ENCODE measurements at regions not wholly inside any gene's neighbourhood (a gene's known extent, or its start where the extent isn't known, plus 50 kb on each side); places are given as distances from the start of the nearest gene placed in this dataset.

GRCh38 chr10:108404155-108404554, 1239.6 kb upstream of the SORCS1 start:
- TF ChIP-seq CTCF (IDR thresholded peaks at IDR 0.05) = no peak
- TF ChIP-seq, protein P1, sequence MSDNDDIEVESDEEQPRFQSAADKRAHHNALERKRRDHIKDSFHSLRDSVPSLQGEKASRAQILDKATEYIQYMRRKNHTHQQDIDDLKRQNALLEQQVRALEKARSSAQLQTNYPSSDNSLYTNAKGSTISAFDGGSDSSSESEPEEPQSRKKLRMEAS (IDR thresholded peaks at IDR 0.05) = no peak
- TF ChIP-seq POLR2A (IDR thresholded peaks at IDR 0.05; ENCODE audit: low read length) = no peak
- no peak for TF ChIP-seq RCOR1 (IDR thresholded peaks at IDR 0.05; ENCODE audit: low read depth, low read length)
- TF ChIP-seq NR3C1 (IDR thresholded peaks at IDR 0.05) = no peak
- TF ChIP-seq SMC3 (IDR thresholded peaks at IDR 0.05) = no peak
- TF ChIP-seq ZFP36 (IDR thresholded peaks at IDR 0.05; ENCODE audit: borderline replicate concordance, partially characterized antibody) = no peak
